HEK293 (cell line): ENCODE measurements at regions not wholly inside any gene's neighbourhood (a gene's known extent, or its start where the extent isn't known, plus 50 kb on each side); places are given as distances from the start of the nearest gene placed in this dataset.

Source experiments
- CTCF ChIA-PET: fragments of 350-600 bp; formaldehyde crosslinking; extraction: SDS; loops from one replicate; lab custom pipeline; 2021; ENCODE audit warnings: antibody characterized with exemption; lab: Yijun Ruan, JAX
- POLR2A ChIA-PET: fragments of 300-600 bp; formaldehyde crosslinking; extraction: SDS; loops from one replicate; lab custom pipeline; 2020; ENCODE audit warnings: antibody characterized with exemption, inconsistent platforms; lab: Yijun Ruan, JAX
- H3K27ac ChIP-seq: fragments of 200-500 bp; sonication (Bioruptor generic); 2 replicates; pipeline ENCODE4 v1.5.1; 2014; ENCODE audit warnings: low read depth, low read length, control low read depth, inconsistent platforms; ENCODE audit errors: extremely low read depth
- H3K36me3 ChIP-seq, 2 experiments: fragments of 200-500 bp in 1 of 2; sonication (Bioruptor generic) in 1 of 2; 1 replicate in 1 of 2; 2 replicates in 1 of 2; pipeline ENCODE4 v1.5.1; 2014 to 2017; ENCODE audit warnings: inconsistent platforms in 2 of 2, low read length in 2 of 2; ENCODE audit not compliant: control insufficient read depth in 2 of 2, insufficient read depth in 1 of 2
- H3K4me1 ChIP-seq: fragments of 200-500 bp; sonication (Bioruptor generic); 2 replicates; pipeline ENCODE4 v1.5.1; 2014; ENCODE audit warnings: mild to moderate bottlenecking, low read length, inconsistent platforms; ENCODE audit not compliant: control insufficient read depth, insufficient read depth
- H3K4me3 ChIP-seq: 2 replicates; pipeline ENCODE4 v1.5.1; 2011; ENCODE audit warnings: low read depth, mild to moderate bottlenecking, control low read depth, low read length, moderate library complexity
- H3K9me3 ChIP-seq: fragments of 200-500 bp; sonication (Bioruptor generic); 2 replicates; pipeline ENCODE4 v1.5.1; 2014; ENCODE audit warnings: low read depth, low read length, inconsistent platforms; ENCODE audit not compliant: control insufficient read depth, insufficient read depth
- ELK4 ChIP-seq: IDR thresholded peaks from 2 replicates; pipeline ENCODE4 v1.6.1; 2011; ENCODE audit warnings: mild to moderate bottlenecking, low read depth, low read length, borderline replicate concordance
- GFI1B ChIP-seq: fragments of 450-650 bp; formaldehyde crosslinking; IDR thresholded peaks from 2 replicates; pipeline ENCODE4 v1.5.1; 2016; ENCODE audit warnings: missing biosample characterization, missing genetic modification characterization
- IKZF3 ChIP-seq: fragments of 450-650 bp; IDR thresholded peaks from 2 replicates; pipeline ENCODE4 v1.5.0; 2018; ENCODE audit warnings: missing biosample characterization, mild to moderate bottlenecking, missing genetic modification characterization, moderate library complexity
- KLF8 ChIP-seq: fragments of 450-650 bp; formaldehyde crosslinking; IDR thresholded peaks from 2 replicates; pipeline ENCODE4 v1.5.1; 2016; ENCODE audit warnings: missing biosample characterization, missing genetic modification characterization
- MYNN ChIP-seq: fragments of 450-650 bp; formaldehyde crosslinking; IDR thresholded peaks from 2 replicates; pipeline ENCODE4 v1.5.1; 2016; ENCODE audit warnings: missing biosample characterization, missing genetic modification characterization, borderline replicate concordance
- OSR2 ChIP-seq: fragments of 450-650 bp; formaldehyde crosslinking; IDR thresholded peaks from 2 replicates; pipeline ENCODE4 v1.5.1; 2016; ENCODE audit warnings: missing biosample characterization, missing genetic modification characterization
- PRDM6 ChIP-seq: fragments of 450-650 bp; formaldehyde crosslinking; IDR thresholded peaks from 2 replicates; pipeline ENCODE4 v1.5.1; 2017; ENCODE audit warnings: missing biosample characterization, missing genetic modification characterization
- RBAK ChIP-seq: fragments of 450-650 bp; formaldehyde crosslinking; IDR thresholded peaks from 2 replicates; pipeline ENCODE4 v1.5.1; 2016; ENCODE audit warnings: missing biosample characterization, missing genetic modification characterization
- SCRT2 ChIP-seq: fragments of 450-650 bp; formaldehyde crosslinking; IDR thresholded peaks from 2 replicates; pipeline ENCODE4 v1.5.1; 2016; ENCODE audit warnings: missing biosample characterization, missing genetic modification characterization
- SP3 ChIP-seq: fragments of 450-650 bp; formaldehyde crosslinking; IDR thresholded peaks from 2 replicates; pipeline ENCODE4 v1.5.1; 2016; ENCODE audit warnings: missing biosample characterization, missing genetic modification characterization
- TRIM28 ChIP-seq: IDR thresholded peaks from 2 replicates; pipeline ENCODE4 v1.6.1; 2011; ENCODE audit warnings: low read length, control low read depth, borderline replicate concordance
- ZFP41 ChIP-seq: fragments of 450-650 bp; formaldehyde crosslinking; IDR thresholded peaks from 2 replicates; pipeline ENCODE4 v1.5.1; 2016; ENCODE audit warnings: missing biosample characterization, missing genetic modification characterization, borderline replicate concordance
- ZNF121 ChIP-seq: fragments of 450-650 bp; formaldehyde crosslinking; IDR thresholded peaks from 2 replicates; pipeline ENCODE4 v1.5.1; 2016; ENCODE audit warnings: missing biosample characterization, missing genetic modification characterization
- ZNF16 ChIP-seq: fragments of 450-650 bp; formaldehyde crosslinking; IDR thresholded peaks from 2 replicates; pipeline ENCODE4 v1.5.1; 2016; ENCODE audit warnings: low read depth, missing biosample characterization, missing genetic modification characterization
- ZNF23 ChIP-seq: fragments of 450-650 bp; formaldehyde crosslinking; IDR thresholded peaks from 2 replicates; pipeline ENCODE4 v1.5.1; 2016; ENCODE audit warnings: missing biosample characterization, missing genetic modification characterization, borderline replicate concordance
- ZNF280D ChIP-seq: fragments of 450-650 bp; formaldehyde crosslinking; IDR thresholded peaks from 2 replicates; pipeline ENCODE4 v1.5.1; 2016; ENCODE audit warnings: missing biosample characterization, missing genetic modification characterization
- ZNF391 ChIP-seq: fragments of 450-650 bp; formaldehyde crosslinking; IDR thresholded peaks from 2 replicates; pipeline ENCODE4 v1.5.1; 2016; ENCODE audit warnings: low read depth, missing biosample characterization, missing genetic modification characterization, borderline replicate concordance
- ZNF398 ChIP-seq: fragments of 450-650 bp; formaldehyde crosslinking; IDR thresholded peaks from 2 replicates; pipeline ENCODE4 v1.5.1; 2017; ENCODE audit warnings: missing biosample characterization, missing genetic modification characterization
- ZNF473 ChIP-seq: fragments of 450-650 bp; formaldehyde crosslinking; IDR thresholded peaks from 2 replicates; pipeline ENCODE4 v1.5.1; 2017; ENCODE audit warnings: missing biosample characterization, missing genetic modification characterization
- ZNF580 ChIP-seq: fragments of 450-650 bp; formaldehyde crosslinking; IDR thresholded peaks from 2 replicates; pipeline ENCODE4 v1.5.1; 2016; ENCODE audit warnings: missing biosample characterization, missing genetic modification characterization
- ZNF776 ChIP-seq: fragments of 450-650 bp; formaldehyde crosslinking; IDR thresholded peaks from 2 replicates; pipeline ENCODE4 v1.5.0; 2017; ENCODE audit warnings: missing biosample characterization, missing genetic modification characterization, borderline replicate concordance
- ZXDB ChIP-seq: fragments of 450-650 bp; formaldehyde crosslinking; IDR thresholded peaks from 2 replicates; pipeline ENCODE4 v1.5.1; 2016; ENCODE audit warnings: missing biosample characterization, missing genetic modification characterization

- ChIA-PET CTCF (interaction anchor here (0.6 to 2.0 kb wide), 2 partner anchors 11 to 244 kb away, joined by 3 to 9 read pairs; no protein-coding TSS in a partner anchor), POLR2A (interaction anchor here (1.3 to 1.9 kb wide), 5 partner anchors 14 to 105 kb away, joined by 3 to 7 read pairs (median 3); partner anchors contain the start of genes EIF4G2 and ZBED5)
- TF ChIP-seq ELK4 (no peak), GFI1B (tag by site-specific recombination) (no peak), TRIM28 (no peak), ZXDB (no peak), ZNF580 (no peak), ZFP41 (tag by site-specific recombination) (no peak), ZNF391 (no peak), KLF8 (tag by site-specific recombination) (no peak), SCRT2 (tag by site-specific recombination) (no peak), ZNF23 (tag by site-specific recombination) (no peak)
Observed at GRCh38 chr11:10914050-10914449, 56.2 kb upstream of the ZBED5 start.

GRCh38 chr11:10913075-10913474, 55.2 kb upstream of the ZBED5 start:
- CTCF ChIA-PET = interaction anchor here (0.5 to 2.0 kb wide), 3 partner anchors 12 to 17 kb away, joined by 3 to 9 read pairs (median 3); no protein-coding TSS in a partner anchor
- POLR2A ChIA-PET = interaction anchor here (1.3 to 1.9 kb wide), 5 partner anchors 13 to 104 kb away, joined by 3 to 7 read pairs (median 3); partner anchors contain the start of genes EIF4G2 and ZBED5
- TF ChIP-seq ZNF16 (tag by site-specific recombination) (no peak), MYNN (tag by site-specific recombination) (no peak), ZNF121 (tag by site-specific recombination) (no peak), ZNF398 (tag by site-specific recombination) (no peak), RBAK (no peak), SP3 (tag by site-specific recombination) (no peak), OSR2 (tag by site-specific recombination) (no peak), PRDM6 (tag by site-specific recombination) (no peak), ZNF776 (tag by site-specific recombination) (no peak), ZNF280D (tag by site-specific recombination) (no peak), IKZF3 (tag by site-specific recombination) (no peak), ZNF473 (tag by site-specific recombination) (no peak)

More at GRCh38 chr11:10914050-10914449, 56.2 kb upstream of the ZBED5 start:
- Histone ChIP-seq H3K9me3 (no peaks in the 10 kb centered on the region), H3K4me3 (no peak overlapping the region), H3K4me1 (no peaks in the 10 kb centered on the region), H3K36me3 (no peaks in the 10 kb centered on the region), H3K27ac (no peak overlapping the region)

More at GRCh38 chr11:10913075-10913474, 55.2 kb upstream of the ZBED5 start:
- Histone ChIP-seq H3K36me3 (no peaks in the 10 kb centered on the region), H3K4me1 (no peaks in the 10 kb centered on the region), H3K27ac (no peak overlapping the region), H3K9me3 (no peaks in the 10 kb centered on the region), H3K4me3 (no peak overlapping the region)
